ENCODE measurements at regions not wholly inside any gene's neighbourhood (a gene's known extent, or its start where the extent isn't known, plus 50 kb on each side); places are given as distances from the start of the nearest gene placed in this dataset.
"Not testable (repeated sequence)": the region's sequence is repeated elsewhere in the genome, so short reads cannot be mapped to it uniquely, and the experiment has no call there.

DNA sequence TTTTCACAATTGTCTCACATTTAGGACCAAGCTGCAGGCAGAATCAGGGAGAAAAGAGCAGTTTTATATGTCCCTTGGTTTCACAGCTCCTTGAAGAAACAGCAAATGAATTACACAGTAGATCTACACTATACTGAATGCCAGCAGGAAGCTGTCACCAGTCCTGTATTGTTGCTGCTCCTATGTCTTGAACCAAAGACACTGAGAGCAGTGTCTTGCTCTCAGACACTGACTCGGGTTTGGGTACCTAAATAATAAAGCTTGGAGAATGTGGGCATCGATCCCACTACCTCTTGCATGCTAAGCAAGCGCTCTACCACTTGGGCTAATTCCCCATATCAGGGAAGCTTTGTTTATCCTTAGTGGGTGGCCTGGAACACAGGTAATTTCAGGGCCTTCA lies 552.7 kb downstream of the PRIM2 start:
- not testable (repeated sequence) for DNase-seq

DNA sequence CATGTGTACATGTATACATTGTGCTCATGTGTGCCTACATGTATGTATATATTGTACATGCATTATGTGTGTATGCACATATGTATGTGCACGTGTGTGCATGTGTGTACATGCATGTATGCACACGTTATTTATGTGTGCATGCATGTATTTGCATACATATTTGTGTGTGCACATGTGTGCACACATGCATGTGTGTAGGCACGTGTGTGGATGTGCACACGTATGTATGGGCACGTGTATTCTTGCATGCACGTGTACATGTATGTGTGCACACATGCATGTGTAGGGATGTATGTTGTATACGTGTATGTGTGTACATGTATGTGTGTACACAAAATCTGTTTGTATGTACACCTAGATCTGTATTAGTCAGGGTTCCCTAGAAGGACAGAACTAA lies 556.0 kb downstream of the PRIM2 start:
- not testable (repeated sequence) for DNase-seq

DNA sequence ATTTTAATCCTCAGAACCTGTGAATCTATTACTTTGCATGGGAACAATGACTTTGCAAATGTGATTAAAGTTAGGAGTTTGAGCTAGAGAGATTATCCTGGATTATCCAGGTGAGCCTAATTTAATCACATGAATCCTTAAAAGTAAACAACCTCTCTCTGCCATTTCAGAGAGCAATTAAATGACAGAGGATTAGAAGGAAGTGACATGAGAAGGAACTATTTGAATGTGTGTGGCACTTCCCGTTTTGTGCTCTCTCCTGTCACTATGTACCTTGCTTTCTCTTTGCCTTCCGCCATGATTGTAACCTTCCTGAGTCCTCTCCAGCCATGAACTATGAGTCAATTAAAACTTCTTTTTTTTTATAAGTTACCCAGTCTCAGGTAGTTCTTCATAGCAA lies 559.2 kb downstream of the PRIM2 start:
- not testable (repeated sequence) for DNase-seq

DNA sequence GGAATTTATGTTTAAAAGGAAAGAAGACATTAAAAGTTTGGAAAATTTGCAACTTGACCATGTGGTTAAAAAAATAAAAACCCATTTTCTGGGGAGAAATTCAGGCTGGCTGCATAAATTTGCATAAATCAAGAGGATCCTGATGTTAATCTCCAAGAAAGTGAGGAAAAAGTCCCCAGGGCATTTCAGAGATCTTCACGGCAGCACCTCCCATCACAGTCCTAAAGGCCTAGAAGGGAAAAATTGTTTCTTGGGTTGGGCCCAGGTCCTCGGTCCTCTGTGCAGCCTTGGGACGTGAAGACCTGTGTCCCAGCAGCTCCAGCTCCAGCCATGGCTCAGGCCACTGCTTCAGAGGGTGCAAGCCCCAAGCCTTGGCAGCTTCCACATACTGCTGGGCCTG lies 560.3 kb downstream of the PRIM2 start:
- DNase-seq = not testable (repeated sequence)

DNA sequence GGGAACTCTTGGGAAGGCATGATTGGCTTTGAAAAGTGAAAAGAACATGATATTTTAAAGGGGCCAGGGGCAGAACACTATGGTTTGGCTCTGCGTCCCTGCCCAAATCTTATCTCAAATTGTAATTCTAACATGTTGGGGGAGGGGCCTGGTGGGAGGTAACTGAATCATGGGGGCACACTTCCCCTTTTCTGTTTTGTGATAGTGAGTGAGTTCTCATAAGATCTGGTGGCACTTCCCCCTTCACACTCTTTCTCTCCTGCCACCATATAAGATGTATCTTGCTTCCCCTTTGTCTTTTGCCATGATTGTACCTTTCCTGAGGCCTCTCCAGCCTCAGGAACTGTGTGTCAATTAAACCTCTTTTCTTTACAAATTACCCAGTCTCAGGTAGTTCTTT lies 561.4 kb downstream of the PRIM2 start:
- not testable (repeated sequence) for DNase-seq

DNA sequence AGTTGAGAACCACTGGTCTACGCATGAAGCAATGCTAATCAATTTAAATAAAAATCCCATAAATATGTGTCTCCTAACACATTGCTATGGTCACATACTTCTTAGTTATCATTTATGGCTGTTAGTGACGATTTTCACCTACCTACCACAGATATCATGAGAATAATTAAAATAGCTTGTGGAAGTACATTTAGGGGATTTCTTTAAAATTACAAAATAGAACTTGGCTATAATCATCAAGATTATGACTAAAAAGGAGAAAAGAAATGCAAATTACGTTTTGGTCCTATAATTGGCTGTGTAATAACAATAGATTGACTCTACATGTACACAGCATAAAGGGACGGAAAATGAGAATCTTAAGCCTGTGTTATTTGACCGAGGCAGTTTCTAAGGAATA lies 581.4 kb downstream of the PRIM2 start:
- not testable (repeated sequence) for DNase-seq

DNA sequence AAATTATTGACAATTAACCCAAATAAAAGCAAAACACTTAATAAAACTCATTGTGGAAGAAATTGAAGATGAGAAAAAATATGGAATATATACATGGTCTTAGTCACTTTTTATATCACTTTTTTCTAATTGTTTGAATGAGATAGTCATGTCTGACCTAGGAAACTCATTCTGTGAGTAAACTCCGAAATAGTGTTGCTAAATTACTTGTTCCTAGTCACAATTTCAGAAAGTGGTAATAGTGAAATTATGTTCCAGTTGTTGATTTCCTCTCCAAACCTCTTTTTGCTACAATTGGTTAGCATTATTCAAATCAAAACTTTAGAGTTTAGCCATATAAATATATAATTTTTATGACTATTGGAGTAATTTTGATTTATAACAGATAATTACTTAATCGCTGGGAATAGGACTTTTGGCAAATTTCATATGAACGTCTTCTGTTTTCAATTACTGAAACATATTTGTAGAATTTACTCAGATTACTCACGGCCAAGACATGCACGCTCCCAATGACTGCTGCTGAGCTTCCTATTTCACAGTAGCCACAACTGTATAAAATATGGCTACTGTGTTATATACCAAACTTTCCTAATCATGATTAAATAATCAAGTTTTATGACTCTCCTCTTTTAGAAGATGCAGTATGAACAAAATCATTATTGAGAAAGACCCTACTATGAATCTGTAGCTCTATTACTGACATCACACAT lies 583.4 kb downstream of the PRIM2 start:
- not testable (repeated sequence) for DNase-seq

DNA sequence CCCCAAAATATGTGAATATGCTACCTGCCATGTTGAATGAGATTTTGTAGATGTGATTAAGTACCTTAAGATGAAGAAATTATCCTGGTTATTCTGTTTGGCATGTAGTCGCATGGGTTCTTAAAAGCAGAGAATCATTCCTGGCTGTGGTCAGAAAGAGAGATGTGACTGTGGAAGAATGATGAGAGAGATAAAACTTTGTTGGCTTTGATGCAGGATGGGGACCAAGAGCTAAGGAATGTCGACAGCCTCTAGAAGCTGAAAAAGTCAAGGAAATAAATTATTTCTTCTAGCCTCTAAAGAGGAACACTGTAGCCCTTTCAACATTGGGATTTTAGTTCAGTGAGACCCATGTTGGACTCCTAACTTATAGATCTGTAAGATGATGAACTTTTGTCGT lies 584.0 kb downstream of the PRIM2 start:
- not testable (repeated sequence) for DNase-seq

DNA sequence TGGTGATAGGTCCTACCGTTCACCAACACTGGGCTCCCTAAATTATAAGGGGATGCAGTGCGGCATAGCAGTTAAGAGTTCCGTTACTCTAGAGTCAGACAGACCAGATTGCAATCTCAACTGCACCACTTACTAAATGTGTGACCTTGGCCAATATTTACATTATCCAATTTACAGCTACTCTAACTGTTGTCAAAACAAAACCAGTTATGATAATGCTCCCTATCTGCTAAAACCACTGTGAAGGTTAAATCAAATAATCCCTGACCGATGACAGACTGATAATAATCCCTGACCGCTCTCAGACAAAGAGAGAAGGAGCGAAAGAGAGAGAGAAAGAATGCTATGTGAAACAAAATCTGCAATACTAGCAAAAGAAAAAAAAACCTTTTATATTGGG lies 586.9 kb downstream of the PRIM2 start:
- DNase-seq = not testable (repeated sequence)

DNA sequence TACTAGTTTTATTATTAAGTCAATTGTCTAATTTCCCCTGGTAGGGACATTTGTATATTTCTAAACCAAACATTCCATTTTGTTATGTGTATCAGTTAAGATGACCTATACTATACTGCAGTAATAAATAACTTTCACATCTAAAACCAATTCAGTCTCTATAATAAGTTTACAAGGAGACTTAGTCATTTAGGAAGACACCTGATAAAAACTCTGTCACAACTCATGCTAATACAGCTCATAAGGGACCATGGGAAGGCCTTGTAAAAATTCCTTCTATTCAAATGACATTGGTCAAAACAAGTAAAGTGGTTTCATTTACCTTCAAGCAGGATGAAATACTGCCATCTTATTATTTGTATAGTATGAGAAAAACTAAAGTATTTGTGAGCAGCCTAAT lies 597.9 kb downstream of the PRIM2 start:
- DNase-seq = not testable (repeated sequence)

DNA sequence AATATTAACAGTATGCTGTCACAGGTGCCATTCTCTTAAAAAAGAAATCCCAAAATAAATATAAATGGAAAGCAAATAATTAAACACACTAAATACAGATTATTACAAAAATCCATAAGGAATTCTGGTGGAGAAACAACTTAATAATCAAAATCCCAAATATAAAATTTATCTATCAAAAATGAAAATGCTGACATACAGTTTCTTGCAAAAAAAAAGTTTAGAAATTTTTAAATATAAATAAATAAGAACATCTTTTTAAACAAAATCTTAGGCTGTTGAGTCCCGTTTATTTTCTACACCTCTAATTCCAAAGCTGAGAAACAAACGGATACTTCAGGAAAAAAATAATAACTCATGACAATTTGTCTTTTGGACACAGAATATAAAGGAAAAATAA lies 625.5 kb downstream of the PRIM2 start:
- DNase-seq = not testable (repeated sequence)

DNA sequence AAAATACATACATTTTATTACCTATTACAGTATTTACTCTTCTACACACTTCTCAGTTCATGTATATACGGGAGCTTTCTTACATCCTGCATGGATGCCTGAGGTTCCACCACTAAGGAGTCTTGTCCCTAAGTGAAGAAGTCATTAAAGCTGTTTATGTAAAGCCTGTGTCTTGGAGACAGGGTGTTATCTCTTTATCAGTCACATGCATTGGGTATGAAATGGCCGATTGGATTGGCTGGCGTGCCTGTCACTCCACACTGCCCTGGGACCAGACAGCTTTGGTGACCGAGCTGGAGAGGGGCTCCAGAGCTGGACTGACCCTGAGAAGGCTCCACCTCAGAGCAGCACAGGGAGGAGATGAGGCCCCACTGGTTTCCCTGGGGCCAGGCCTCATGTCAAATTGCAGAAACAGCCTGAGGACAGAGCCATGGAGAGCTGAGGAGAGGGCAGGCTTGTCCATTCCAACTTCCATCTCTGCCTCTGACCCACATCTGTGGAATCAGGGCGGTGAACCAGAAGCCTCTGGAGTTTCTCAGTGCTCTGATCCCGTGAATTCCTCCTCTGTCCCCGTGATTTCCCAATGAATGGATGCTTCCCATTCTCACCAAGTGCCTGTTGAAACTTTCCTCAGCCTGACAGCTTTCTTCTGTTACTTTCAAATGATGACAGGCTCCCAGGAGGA lies 628.8 kb downstream of the PRIM2 start:
- not testable (repeated sequence) for DNase-seq

DNA sequence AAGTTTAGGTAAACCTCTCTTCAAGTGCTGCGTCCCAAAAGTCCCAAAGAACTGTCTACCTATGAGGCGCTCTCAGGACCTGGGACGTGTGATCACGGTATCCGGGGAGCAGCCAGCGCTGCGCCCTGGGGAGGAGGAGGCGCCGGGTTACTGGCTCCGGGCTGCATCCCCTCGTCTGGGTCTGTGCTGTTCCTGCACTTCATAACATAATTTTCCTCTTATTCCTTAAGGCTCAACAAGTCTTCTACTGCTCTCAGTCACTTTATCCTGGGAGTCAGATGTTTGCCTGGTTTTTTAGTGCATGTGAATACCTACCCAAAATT lies 629.3 kb downstream of the PRIM2 start:
- not testable (repeated sequence) for DNase-seq

DNA sequence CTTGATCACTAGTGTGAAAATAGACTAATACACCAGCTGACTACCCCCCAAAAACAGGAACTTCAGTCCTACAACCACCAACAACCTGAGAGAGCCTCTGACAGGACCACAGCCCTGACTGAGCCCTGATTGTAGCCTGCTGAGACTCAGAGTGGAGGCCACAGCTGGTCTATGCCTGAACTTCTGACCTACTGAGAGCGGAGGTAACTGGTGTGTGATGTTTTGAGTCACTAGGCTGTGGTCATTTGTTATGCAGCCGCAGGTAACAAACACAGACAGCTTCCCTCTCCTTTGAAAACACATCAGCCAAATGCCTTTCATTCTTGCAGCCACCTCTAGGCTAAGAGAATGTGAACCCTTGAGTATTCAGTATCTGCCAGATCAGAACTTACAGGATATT lies 631.1 kb downstream of the PRIM2 start:
- not testable (repeated sequence) for DNase-seq

DNA sequence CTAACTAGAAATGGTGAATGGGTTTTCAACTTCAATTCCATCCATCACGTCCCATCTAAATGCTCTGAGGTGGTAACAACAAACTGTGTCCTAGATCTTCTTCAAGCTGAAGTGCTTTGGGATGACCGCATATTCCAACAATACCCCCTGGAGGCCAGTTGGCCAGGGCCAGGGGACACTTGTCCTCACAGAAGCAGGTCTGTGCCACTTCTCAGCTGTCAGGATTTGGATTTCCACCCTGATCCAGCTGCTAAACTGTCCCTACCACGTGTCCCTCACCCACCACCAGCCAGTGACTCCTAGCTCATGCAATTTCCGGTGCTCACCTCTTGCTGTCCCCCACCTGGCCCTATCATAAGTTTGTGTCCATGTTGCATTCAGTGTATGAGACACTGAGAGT lies 633.0 kb downstream of the PRIM2 start:
- DNase-seq = not testable (repeated sequence)

DNA sequence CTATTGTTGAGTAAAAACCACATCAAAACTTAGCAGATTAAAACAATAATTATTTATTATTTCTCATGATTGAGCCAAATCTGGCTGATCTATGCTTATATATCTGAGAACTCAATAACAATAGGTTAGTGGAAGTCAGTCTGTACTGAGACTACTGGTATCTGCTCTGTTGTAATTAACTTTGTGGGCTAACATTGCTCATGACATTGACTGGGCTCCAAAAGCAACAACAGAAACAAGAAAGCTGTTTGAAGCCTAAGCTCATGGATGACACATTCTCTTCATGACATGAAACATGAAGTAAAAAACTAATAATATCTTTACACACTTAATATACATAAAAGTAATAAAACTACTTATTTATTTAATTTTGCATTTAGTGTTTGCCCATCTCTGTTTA lies 649.3 kb downstream of the PRIM2 start:
- not testable (repeated sequence) for DNase-seq

DNA sequence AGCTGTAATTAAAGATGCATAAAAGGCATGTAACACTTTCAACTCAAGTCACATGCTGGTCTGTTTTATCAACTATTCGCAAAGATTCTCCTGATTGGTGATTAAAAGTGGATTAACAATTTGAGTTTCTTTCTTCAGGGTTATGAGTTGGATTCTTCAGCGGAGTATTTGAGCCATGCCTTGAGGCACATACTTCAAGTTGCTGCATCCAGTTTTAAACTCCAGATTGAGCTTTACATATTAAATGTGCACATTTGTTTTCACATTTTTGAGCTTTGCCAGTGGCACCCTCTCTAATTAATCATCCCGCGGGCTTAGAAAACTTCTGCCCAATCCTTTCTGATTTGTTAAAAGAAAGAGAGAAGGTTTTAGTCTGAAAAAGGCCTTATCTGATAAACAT lies 654.5 kb downstream of the PRIM2 start:
- not testable (repeated sequence) for DNase-seq

DNA sequence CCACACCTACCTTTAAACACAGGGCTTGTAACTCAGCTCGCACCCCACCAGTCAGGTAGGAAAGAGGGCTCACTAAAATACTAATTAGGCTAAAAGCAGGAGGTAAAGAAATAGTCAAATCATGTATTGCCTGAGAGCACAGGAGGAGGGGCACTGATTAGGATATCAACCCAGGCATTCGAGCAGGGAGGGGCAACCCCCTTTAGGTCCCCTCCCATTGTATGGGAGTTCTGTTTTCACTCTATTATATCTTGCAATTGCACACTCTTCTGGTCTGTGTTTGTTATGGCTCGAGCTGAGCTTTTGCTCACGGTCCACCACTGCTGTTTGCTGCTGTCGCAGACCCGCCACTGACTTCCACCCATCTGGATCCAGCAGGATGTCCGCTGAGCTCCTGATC lies 657.2 kb downstream of the PRIM2 start:
- no peak for DNase-seq

DNA sequence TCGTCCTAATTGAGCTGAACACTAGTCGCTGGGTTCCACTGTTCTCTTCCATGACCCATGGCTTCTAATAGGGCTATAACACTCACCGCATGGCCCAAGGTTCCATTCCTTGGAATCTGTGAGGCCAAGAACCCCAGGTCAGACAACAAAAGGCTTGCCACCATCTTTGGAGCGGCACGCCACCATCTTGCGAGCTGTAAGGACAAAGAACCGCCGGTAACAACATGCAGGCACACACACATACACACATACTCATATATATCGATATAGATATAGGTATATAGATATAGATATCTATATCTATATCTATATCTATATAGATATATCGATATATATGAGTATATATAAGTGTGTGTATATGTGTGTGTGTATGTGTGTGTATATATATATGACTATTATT lies 657.7 kb downstream of the PRIM2 start:
- not testable (repeated sequence) for DNase-seq

DNA sequence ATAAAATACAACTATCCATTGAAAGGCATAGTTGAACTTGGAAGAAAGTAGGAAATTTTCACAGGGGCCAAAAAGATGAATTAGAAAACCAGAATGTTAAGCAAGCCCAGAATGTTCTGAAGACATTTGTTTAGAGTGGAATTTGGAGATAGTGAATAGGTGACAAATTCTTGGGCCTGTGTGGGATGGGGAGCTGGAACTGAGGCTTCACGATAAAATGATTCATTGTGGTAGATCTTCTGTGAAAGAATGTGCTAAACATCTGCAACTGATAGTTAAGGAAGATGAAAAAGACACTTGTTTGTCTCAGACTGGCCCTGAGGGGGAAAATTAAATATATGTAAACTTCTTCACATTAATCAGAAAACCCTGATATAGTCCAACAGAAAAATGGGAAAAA lies 658.9 kb downstream of the PRIM2 start:
- not testable (repeated sequence) for DNase-seq

DNA sequence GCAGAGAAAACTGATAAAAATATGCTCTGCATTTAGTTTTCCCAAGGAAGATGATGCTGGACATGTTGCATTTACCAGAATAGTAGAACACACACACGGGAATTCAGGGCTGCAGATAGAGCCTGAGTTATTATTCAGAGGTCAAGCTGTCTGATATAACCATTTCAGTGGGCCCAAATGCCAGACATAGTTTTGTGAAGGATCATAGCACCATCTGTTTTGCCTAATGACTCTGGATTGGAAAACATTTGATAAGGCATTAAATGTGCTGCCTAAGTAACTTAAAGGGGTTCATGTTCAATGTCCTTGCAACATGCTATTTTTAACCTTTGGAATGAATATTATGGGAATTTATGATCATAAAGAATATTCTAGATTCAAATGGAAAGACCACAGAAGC lies 666.2 kb downstream of the PRIM2 start:
- DNase-seq = not testable (repeated sequence)

DNA sequence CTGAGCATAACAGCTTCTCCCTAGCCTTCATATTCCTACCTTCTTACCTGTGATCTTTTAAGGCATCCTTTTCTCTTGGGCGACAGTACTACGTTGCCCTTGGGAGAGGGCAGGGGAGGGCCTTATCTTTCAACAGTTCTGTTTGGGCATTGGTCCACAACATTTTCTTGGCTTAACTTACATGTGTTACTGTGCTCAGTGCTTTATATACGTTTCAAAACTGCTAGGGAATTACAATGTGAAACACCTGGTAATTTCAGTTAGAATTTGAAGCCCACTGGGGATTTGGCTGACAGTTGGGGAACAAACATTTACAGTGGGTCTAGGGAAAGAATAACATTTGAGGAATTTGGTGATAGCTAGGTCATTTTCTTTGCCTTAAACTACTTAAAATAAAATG lies 667.1 kb downstream of the PRIM2 start:
- DNase-seq = not testable (repeated sequence)

DNA sequence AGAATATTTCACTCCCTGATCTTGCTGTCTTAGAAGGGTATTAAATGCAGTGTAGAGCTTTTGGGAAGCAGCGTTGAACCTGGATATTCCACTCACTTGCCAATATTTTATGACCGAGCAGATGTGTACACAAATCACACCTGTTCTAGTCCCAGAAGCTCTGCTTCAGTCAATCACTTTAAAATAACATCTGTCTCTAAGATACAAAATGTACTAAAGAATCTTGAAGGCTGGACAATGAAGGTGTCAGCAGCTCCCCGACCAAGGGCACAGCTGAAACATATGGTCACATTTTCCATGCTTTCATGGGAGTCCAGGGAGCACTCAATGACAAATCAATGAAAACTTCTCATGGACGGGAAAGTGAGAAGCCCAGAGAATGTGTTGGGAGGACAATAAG lies 668.3 kb downstream of the PRIM2 start:
- DNase-seq = not testable (repeated sequence)

DNA sequence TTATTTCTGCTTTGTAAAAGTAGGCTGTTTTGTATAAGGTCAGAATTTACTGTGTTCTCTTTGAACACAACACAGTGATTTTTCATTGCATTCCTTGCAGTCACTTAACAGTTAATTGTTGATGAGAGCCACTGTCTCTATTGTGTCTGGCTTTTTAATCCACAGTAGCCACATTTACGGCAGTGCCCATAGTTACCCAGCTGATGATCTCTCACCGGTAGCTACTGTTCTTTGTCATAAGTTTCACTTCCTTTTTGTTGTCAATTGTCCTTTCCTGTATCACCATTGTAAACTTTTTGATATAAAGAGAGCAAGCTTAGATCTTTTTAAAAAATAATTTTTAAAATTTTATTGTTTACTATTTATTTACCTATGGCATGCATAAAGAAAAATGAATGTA lies 669.2 kb downstream of the PRIM2 start:
- not testable (repeated sequence) for DNase-seq
